ENCODE measurements at regions not wholly inside any gene's neighbourhood (a gene's known extent, or its start where the extent isn't known, plus 50 kb on each side); places are given as distances from the start of the nearest gene placed in this dataset.

DNA sequence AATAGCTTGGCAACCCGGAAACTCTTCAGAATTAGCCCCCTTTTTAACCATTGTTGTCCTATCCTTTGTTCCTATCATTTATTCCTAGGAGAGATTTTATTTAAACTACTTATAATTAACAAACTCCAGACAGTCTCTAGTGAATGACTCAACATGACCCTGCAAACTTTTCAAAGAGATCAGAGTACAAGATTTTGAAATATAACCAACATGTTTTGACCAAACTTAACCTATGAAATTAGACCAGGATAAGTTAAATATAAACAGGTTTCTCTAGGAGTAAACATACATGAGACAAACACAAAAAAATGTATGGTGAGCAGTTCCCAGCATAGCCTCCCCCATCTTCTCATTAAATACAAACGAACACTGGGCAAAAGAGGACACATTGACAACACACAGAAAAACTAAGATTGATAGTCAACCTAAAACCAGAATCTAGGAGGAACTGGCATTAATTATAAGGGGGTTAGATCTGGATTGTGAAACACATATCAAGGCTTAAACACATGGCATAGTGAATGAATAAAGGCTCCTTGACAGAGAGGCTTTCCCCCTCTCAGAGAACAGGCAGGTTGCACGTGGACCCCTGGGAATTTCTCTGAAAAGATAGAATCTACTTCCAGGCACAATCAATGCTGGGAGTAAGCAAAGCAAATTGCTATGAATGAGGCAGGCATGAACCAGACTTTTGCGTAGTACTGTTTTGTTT, 284.1 kb downstream of the IRS1 start:
- no peak for DNase-seq

DNA sequence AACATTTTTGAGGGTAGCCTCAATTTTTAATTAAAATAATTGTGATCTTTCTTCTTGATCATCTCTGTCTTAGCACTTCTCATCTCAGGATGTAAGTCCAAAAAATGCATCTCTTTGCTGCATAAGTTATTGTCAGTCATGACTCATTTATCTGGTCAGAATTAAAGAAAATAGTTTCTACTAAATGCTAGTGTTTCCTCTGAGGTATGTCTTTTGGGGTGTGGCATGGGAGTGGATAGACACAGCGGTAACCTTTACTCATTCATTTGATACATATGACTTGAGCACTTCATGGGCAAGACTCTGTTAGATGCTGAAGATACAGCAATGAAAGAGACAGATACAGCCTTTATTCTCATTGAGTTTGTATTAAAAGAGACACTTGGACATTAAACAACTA, 284.7 kb downstream of the IRS1 start:
- no peak for DNase-seq

DNA sequence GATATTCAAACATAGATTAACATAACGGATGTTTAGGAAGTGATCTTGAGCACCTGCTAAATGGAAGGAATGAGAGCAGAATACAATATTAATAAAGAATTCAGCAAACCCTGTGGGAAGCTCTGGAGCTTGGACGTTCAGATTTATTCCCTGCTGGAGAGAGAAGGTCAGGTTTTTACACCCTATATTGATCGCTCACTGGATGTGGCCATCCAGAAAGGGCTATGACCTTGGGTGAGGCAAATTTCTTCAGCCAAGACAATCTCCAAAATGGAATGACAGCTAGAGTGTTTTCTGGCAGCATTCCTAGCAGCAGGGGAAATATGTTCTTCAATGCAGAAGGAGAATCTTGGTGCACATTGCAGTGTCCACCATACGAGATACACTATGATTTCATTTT, 288.3 kb downstream of the IRS1 start:
- DNase-seq = no peak

DNA sequence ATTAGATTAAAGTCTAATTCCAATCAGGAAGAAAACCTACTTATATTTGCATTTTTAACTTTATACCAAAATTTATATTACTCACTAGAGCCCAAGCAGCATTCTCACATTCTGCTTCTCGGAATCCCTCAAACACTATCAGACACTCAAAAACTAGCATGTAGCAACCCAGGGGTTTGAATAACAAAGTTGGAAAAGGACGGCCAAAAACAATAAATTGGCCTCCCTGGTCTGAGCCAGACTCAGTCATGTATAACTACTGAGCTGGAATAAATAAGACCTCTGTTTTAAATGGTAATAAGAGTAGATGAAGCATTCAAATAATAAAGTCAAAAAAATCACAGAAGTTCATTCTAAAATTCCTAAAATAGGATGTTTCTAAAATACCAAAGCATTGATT, 290.9 kb downstream of the IRS1 start:
- DNase-seq = no peak

DNA sequence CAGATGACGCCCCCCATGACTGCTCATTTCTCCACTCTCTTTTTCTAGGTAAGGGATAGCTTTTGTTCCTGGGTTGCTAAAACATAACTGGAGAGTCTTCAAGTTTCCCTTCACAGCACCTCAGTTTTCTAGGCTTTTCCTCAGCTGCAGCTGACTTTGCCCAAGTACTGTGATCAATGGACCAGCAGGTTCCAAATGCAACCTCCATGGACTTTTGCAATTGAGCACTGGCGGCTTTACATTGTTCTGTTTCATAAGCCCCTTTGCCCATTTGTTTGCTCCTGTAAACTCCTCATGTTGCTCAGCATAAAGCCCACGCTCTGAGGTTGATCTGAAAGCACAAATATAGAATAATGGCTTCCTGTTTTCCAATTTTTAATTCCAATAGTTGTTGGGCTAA, 291.6 kb downstream of the IRS1 start:
- DNase-seq = no peak

DNA sequence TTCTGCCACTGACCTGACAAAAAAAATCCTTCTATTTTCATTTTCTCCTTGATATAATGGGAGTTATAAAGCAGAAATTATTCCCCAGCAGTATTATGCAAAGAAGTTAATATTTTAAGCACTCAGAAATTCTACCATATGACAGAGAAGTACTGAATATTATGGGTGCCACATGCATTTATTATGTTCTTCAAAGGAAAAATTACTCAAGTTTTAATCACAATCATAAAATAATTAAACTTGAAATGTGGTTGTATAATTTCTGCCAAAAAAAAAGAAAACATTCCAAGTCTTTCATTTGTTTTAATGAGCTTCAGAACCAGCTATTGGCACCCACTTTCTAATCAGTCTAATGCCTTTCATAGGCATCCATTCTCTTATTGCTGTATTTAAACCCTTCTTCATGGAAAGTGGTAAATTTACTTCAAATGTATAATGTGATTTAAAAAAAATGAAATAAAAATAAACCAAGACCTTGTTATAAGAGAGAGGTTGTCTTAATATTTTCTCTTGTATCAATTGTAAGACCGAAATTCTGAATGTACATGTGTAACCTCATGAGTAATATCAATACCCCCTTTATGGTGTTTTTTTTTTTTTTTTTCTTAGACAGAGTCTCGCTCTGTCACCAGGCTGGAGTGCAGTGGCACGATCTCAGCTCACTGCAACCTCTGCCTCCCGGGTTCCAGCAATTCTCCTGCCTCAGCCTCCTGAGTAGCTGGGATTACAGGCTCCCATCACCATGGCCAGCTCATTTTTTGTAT, 302.3 kb downstream of the IRS1 start:
- no peak for DNase-seq

DNA sequence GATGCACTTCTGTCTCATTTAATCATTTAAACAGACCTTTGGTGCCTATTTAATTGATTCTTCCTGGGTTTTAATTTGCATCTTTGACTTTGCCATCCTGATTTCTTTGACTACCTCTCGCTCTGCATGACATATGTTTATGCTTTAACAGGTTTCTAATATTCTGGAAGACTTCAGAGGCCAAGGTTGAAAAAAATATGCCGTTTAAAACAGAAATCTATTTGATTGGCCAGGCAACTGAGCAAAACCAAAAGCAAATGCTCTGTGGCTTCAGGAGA, 303.4 kb downstream of the IRS1 start:
- DNase-seq = no peak

DNA sequence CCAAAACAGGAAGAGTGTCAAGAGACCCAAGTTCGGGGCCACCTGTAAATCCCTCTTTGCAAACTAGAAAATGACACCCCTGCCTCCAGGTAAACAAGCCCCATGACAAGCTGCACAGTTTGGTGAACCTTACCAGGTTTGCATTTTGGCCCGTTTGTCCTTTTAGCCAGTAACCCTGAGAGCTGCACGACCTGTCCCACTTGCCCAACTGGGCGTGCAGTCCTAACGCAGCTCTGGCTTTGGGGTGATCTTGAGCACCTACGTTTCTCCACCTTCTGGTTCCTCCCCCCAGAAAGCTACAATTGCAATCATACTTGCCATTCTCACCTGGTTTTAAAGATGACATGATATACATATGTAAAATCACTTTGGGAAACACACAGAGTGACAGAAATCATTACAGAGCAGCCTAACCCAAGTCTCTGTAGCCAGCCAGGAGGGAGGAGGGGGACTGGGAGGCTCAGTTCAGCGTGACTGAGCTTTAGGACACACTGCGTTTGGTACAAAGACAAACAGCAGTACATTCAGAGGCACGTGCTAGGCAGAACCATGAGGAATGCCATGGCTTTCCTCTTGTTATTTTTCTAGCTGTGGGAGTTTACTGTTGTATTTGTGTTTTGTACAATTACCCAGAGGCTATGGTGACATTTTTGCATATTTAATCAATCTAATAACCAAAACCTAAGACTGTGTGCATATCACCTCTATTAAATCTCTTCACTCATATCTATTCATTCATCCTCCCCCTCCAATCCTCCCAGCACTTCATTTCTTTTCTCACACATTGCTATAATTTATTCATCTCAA, 304.0 kb downstream of the IRS1 start:
- DNase-seq = no peak

DNA sequence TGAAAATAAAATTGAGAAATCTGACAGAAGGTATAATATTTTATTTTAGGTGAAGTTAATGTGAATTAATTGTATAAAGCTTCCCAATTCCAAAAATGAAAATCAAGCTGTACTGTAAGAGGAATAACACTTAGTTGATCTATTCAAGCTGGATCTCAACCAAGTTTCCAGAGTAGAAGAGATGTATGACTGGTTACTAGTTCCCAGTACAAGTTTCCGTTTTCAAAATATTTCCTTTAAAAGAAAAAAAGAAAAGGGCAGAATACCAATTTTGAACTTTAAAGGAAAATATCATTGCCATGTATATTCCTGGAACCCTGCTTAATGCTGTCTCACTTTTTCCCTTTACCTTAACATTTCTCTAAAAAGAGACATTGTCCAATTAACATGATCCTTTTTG, 308.5 kb downstream of the IRS1 start:
- no peak for DNase-seq

DNA sequence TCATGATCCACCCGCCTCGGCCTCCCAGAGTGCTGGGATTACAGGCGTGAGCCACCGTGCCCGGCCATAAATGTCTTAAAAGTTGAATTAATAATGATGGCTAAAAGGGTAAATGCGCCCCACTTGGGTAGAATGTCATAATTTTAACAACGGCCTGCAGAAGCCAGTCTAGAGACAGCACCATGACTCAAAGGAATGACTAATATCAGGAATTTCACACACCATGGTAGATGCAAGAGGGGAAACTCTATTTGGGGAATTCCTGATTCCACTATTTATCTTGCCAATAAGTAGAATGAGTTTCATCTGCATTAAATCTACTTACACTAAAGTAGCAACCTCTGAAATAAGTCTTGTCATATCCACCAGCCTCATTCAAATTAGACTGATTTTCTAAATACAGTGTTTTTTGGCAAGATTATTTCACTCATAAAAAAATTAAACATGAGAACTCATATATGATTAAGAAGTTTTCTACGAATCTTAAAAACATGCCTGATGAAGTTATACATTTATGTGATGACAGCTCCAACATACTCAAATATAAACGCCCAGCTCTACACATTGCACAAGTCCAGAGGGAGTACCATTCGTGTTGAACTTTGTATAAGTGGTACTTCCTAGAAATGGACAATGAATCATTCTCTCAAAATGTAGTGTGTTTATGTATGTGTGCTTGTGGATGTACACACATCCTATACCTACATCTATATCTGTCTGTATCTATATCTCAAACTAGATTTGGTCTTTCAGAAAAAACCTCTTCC, 309.7 kb downstream of the IRS1 start:
- no peak for DNase-seq

DNA sequence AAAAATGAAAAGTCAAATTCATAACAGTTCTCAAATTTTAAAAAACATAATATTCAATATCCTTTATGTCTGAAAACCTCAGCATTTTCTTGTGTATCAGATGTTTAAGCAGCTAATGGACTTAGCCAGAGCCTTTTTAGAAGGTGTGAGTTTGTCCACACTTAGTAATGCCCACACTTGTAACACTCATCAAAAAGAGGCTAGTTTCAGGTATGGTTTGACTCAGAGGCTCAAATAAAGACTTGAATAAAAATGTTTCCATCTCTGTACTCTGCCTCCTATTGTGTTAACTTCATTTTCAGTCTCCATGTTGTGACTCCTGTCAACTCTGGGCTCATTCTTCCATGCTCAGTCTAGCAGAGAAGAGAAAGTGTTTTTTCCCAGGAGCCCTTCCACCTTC, 311.6 kb downstream of the IRS1 start:
- no peak for DNase-seq

DNA sequence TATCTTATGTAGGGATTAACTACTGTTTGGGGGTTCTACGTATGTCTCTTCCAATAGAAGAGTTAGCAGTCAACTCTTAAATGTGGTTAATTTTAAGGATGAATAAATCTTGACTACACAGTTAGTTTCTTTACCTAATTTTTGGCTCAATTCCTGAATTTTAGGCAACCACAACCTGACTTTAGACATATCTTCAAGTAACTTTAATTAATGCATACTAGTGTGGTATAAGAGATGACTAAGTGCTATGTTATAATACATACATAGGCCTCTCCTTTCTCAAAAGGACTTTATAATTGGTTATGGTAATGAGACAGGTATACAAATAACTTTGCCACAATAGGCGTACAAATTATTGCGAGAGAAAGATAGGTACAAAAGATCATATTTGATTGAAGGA, 312.0 kb downstream of the IRS1 start:
- no peak for DNase-seq

DNA sequence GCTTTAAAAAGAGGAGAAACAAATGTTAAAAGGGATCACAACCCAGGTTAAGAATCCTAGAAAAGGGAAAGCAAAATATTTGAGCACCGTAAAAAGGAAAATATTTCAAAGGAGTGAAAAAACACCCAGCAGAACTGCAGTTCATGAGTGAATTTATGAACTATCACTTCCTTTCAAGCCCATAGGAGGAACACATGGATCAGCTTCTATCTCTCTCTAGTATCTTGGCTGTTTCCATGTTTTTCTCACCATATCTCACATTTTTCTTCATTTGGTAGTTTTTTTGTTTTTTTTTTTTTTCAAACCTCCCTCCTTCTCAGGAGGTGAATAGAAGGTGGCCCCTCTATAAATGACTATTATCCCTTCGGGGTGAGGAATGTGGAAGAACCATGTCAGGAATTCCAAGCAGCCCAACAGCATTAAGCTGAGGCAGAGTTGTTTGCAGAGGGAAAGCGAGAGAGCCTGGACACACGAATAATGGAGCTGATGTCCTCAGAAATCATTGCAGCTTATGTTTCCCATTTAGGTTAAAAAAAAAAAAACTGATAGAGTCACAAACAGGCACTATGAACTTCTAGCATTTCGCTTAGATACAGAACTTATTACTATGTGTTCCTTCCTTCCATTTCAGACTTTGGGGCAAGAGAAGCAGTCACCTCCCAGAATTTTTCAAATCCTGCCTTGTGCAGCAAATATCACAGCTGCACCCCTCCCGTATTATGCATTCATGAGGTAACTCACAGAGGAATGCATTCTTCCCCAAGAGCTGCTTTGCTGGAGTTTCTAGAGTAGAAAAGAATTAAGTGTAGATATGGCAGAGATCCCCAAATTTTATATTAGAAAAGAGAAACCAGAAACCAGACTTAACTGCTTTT, 315.6 kb downstream of the IRS1 start:
- DNase-seq = no peak

DNA sequence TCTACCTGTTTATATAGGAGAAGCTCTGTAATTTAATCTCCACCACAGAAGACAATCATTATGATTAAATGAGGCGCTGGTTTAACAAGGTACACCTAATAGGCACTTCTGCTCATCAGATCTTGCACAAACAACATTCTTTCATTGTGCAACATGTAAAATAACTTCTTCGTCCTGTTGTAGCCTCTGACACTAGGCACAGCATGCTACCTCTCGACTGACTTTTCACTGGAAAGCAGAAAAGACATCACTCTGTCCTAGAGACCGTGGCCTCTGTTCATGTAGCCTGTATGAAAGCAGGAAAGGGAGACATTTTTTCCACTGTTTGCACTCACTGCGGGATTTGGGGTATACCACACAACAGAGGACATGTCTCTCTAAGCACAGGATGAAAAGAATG, 316.5 kb downstream of the IRS1 start:
- DNase-seq = no peak

DNA sequence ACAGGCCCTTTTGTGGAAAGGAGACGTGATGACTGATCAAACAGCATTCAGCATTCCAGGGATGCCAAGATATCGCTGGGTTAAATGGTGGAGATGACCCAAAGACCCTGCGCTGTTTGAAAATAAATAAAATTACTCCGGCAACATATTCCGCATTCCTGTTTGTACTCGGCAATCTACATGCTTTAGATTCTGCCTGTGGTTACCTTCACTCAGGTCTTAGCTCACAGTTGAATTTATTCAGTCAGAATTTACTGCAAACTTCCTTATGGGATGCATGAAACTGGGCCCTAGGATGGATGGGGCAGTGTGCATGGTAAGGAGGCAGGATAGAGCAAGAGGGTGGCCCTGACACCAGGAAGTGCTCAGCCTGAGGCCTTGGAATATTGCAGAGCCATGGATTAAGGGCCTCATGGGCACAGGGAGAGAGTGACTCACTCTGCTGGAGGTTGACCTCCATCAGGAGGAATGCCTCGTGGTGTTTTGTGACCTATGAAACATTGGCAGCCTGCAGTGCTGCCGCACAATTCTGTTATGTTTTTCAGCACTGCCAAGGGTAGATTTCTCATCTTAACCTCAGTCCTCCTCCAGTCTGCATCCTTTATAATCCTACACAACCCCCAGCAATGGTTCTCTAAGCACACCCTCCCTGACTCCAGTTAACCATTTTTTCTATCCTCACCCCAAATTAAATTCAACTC, 321.4 kb downstream of the IRS1 start:
- no peak for DNase-seq

DNA sequence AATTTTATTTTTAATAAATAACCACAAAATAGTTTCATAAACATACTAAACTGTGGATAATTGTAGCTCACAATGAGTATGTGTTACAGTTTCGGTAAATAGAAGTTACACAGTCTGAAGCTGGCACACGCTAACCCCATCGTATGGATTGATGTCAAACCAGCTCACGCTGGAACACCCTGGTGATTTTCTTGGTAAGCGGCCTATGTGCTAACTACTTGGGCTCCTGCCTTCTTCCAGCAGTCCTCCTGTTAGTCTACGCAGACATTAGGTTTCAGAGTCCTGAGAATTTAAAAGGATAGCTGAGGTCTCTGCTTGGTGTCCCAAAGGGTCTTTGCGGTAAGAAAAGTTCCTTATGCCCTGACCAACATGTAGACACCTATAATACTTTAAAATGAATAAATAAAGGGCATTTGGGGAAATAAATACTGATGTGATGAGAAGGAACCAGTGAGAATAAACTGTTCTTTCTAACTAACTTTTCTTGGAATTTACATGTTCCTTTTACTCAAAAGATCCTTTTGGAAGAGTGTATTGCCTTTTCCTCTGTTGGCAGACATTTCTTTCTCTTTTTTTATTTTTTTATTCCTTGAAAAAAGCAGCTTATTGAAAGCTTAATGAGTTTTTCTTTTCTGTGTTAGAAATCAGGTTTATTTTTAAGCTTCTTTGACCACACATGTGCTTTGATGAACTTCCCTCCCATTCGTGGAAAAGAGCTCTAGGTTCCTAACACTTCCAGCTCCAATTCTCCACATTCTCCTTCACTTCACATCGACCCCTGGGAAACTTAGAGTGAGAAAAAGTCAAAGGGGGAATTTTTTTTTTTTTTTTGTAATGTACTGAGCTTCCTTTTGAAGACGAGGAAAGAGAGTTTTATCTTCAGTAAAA, 322.2 kb downstream of the IRS1 start:
- DNase-seq = no peak

DNA sequence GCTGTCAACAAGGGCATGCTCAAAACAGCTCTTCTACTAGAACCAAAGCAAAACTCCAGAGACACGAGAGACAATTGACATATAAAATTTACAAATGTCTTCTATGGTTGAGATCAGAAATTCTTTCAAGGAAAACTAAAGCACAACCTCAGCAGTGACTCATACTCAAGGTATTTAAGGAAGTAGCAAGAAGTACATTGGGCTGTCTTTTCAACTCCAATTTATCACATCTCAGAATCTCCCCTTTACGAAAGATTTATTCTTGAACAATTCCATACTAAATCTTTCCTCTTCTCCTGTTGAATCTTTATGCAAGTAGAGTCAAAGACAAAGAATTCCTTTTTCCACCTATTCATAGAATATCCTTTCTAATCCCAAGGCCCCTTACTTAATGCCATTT, 324.0 kb downstream of the IRS1 start:
- no peak for DNase-seq

DNA sequence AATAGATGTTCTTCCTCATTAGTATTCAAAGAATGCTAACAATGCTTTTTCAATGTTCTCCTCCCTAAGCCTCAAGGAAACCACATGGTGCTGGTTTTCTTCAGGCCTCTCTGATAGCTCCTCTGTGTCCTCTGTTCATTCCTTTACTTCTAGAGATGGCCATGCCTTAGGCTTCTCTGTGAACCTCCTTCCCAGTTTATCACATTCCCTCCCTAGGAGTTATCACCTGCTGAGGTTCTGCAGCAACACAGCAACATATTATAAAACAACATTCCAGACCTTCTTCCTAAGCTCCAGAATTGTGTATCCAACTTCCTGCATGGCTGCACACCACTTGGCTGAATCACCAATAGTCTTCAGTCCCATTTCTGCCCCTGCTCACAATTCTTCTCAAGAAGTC, 325.5 kb downstream of the IRS1 start:
- no peak for DNase-seq

DNA sequence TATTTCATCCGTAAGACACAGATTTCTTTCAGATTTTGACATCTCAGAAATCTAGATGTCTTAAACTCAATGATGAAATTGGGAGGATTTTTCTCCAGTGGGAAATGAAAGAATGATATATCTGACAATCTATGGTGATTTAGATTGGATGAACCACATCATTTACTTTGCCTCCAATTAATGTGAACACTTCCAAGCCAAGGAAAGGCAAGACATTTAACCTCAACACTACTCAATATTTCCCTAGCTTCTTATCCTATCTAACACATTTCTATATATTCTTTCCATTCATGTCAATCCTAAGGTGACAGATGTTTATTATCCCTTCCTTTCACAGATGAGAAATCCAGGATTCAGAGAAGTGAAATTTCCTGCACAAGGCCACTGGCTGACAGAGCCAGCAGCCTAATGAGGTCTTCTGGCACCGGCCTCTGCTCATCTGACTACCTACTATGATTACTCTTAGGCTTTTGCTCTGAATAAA, 327.6 kb downstream of the IRS1 start:
- DNase-seq = no peak

DNA sequence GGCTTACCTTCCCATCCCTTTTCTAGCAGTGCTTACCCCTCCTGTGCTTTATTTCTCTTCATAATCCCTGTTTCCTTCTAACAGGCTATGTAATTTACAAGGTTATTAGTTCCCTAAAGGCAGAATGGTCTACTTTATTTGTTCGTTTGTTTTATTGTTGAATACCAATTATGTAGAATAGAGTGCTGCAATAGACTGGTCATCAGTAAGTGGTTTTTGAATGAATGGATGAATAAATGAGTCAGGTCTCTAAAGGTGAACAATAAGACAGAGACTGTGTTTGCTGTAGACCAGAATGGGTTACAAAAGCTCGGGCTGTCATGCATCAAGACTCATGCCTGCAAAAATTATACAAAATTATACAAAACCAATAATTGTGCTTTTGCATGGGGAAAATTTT, 332.0 kb downstream of the IRS1 start:
- DNase-seq = no peak

DNA sequence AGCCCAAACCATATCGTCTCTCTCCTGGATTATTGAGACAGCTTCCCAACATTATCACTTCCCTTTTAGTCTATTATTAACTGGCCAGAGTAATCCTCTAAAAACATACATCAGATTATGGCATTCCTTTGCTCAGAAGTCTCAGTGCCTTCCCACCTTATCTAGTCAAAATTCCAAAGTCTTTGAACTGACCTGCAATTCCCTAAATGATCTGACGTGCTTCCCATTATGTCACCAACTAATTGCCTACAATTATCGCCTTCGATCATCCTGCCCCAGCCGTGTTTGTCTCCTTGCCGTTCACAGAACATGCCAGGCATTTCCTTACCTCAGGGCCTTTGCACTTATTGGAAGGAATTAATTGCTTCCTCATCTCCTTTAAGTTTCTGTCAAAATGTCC, 332.4 kb downstream of the IRS1 start:
- DNase-seq = no peak
